GM23338 (cell line): ENCODE measurements at regions not wholly inside any gene's neighbourhood (a gene's known extent, or its start where the extent isn't known, plus 50 kb on each side); places are given as distances from the start of the nearest gene placed in this dataset.
A peak's percentile ranks its signal among the peaks of the same experiment; 100 is the strongest.

Experiments used
- ATAC-seq: fragments of 200-7000 bp; cut with Tn5 transposase; 3 replicates; pipeline ENCODE4 v1.9.1; 2020
- DNase-seq: peaks from one replicate; pipeline ENCODE4 v3.0.0-alpha.2; 2015; ENCODE audit warnings: low spot score
- H2AFZ ChIP-seq: fragments of 200-600 bp; sonication (generic); 2 replicates; pipeline ENCODE4 v1.8.0; 2016; ENCODE audit warnings: antibody characterized with exemption, mild to moderate bottlenecking, moderate library complexity
- H3F3A ChIP-seq: fragments of 200-600 bp; sonication (generic); replicated peaks from 2 replicates; pipeline ENCODE4 v1.8.0; 2017; ENCODE audit warnings: antibody characterized with exemption, mixed run types, low read depth
- H3K27ac ChIP-seq: fragments of 200-600 bp; sonication (generic); 2 replicates; pipeline ENCODE4 v1.6.1; 2016; ENCODE audit warnings: low read depth
- H3K27me3 ChIP-seq: fragments of 200-600 bp; sonication (generic); 2 replicates; pipeline ENCODE4 v1.8.0; 2016; ENCODE audit warnings: mild to moderate bottlenecking, mixed run types, moderate library complexity; ENCODE audit not compliant: insufficient read depth
- H3K36me3 ChIP-seq: fragments of 200-600 bp; sonication (generic); 2 replicates; pipeline ENCODE4 v1.8.0; 2016; ENCODE audit warnings: mild to moderate bottlenecking; ENCODE audit not compliant: insufficient read depth
- H3K4me1 ChIP-seq: fragments of 200-600 bp; sonication (generic); 2 replicates; pipeline ENCODE4 v1.8.0; 2016; ENCODE audit warnings: mild to moderate bottlenecking, moderate library complexity; ENCODE audit not compliant: insufficient read depth
- H3K4me2 ChIP-seq: fragments of 200-600 bp; sonication (generic); 2 replicates; pipeline ENCODE4 v1.7.1; 2017; ENCODE audit warnings: mixed run types
- H3K4me3 ChIP-seq: fragments of 200-600 bp; sonication (generic); 2 replicates; pipeline ENCODE4 v1.6.1; 2016; ENCODE audit warnings: mixed run types
- H3K79me2 ChIP-seq: fragments of 200-600 bp; sonication (generic); replicated peaks from 2 replicates; pipeline ENCODE4 v1.8.0; 2017; ENCODE audit warnings: mild to moderate bottlenecking; ENCODE audit not compliant: insufficient read depth
- H3K9me2 ChIP-seq: fragments of 200-600 bp; sonication (generic); 2 replicates; pipeline ENCODE4 v1.8.0; 2017; ENCODE audit not compliant: insufficient read depth
- H4K20me1 ChIP-seq: fragments of 200-600 bp; sonication (generic); replicated peaks from 2 replicates; pipeline ENCODE4 v1.8.0; 2017; ENCODE audit warnings: mild to moderate bottlenecking; ENCODE audit not compliant: insufficient read depth
- H3K27ac Mint-ChIP-seq: 2 replicates; pipeline ENCODE4 v1.8.0; 2020; ENCODE audit warnings: inconsistent platforms, mild to moderate bottlenecking, moderate library complexity, mixed read lengths
- H3K27me3 Mint-ChIP-seq: 3 replicates; pipeline ENCODE4 v1.8.0; 2022; ENCODE audit warnings: low read depth, mild to moderate bottlenecking, moderate library complexity, mixed read lengths, inconsistent platforms; ENCODE audit not compliant: insufficient read depth, poor library complexity
- H3K36me3 Mint-ChIP-seq: 3 replicates; pipeline ENCODE4 v1.8.0; 2021; ENCODE audit warnings: low read depth, mild to moderate bottlenecking, inconsistent platforms, moderate library complexity, mixed read lengths
- H3K4me1 Mint-ChIP-seq: 3 replicates; pipeline ENCODE4 v1.8.0; 2020; ENCODE audit warnings: mild to moderate bottlenecking, inconsistent platforms, mixed read lengths
- H3K4me3 Mint-ChIP-seq: 3 replicates; pipeline ENCODE4 v1.8.0; 2021; ENCODE audit warnings: moderate library complexity, mild to moderate bottlenecking, inconsistent platforms, mixed read lengths
- H3K9me3 Mint-ChIP-seq: 3 replicates; pipeline ENCODE4 v1.8.0; 2020; ENCODE audit warnings: moderate library complexity, mild to moderate bottlenecking, inconsistent platforms, mixed read lengths
- CREB1 ChIP-seq: fragments of 250-450 bp; sonication (Bioruptor Pico); IDR thresholded peaks from 2 replicates; pipeline ENCODE4 v1.5.0; 2020; ENCODE audit warnings: low read depth, mild to moderate bottlenecking, moderate library complexity
- CTCF ChIP-seq, 2 experiments: fragments of 200-600 bp in 1 of 2; sonication (generic) in 1 of 2; conservative IDR thresholded peaks; 2 replicates each; pipeline versions ENCODE4 v1.5.1 to v1.6.1; 2016 to 2017; ENCODE audit warnings: antibody characterized with exemption in 2 of 2, low read depth in 2 of 2, mild to moderate bottlenecking in 2 of 2, moderate library complexity in 1 of 2
- ETS1 ChIP-seq: IDR thresholded peaks from 2 replicates; pipeline ENCODE4 v1.6.1; 2016; ENCODE audit warnings: antibody characterized with exemption
- EZH2 ChIP-seq: fragments of 200-600 bp; sonication (generic); IDR thresholded peaks from one replicate; pipeline ENCODE4 v1.8.0; 2017; ENCODE audit warnings: antibody characterized with exemption, mild to moderate bottlenecking, low read depth; ENCODE audit not compliant: unreplicated experiment
- EZH2phosphoT487 ChIP-seq: fragments of 200-600 bp; sonication (generic); IDR thresholded peaks from one replicate; pipeline ENCODE4 v1.8.1; 2018; ENCODE audit warnings: antibody characterized with exemption; ENCODE audit not compliant: unreplicated experiment
- JUNB ChIP-seq: IDR thresholded peaks from one replicate; pipeline ENCODE4 v1.6.1; 2016; ENCODE audit warnings: antibody characterized with exemption; ENCODE audit not compliant: unreplicated experiment
- NANOG ChIP-seq: IDR thresholded peaks from 2 replicates; pipeline ENCODE4 v1.6.1; 2016; ENCODE audit warnings: antibody characterized with exemption, borderline replicate concordance
- POLR2AphosphoS5 ChIP-seq: IDR thresholded peaks from 2 replicates; pipeline ENCODE4 v1.6.1; 2016; ENCODE audit warnings: antibody characterized with exemption, low read depth
- REST ChIP-seq: IDR thresholded peaks from one replicate; pipeline ENCODE4 v1.6.1; 2018; ENCODE audit warnings: antibody characterized with exemption; ENCODE audit not compliant: unreplicated experiment
- STAT1 ChIP-seq: IDR thresholded peaks from one replicate; pipeline ENCODE4 v1.6.1; 2016; ENCODE audit warnings: antibody characterized with exemption; ENCODE audit not compliant: unreplicated experiment
- ZNF114 ChIP-seq: fragments of 250-450 bp; sonication (Bioruptor Pico); IDR thresholded peaks from 2 replicates; pipeline ENCODE4 v1.5.0; 2020; ENCODE audit warnings: mild to moderate bottlenecking, moderate library complexity
- ZNF331 ChIP-seq: fragments of 250-450 bp; sonication (Bioruptor Pico); IDR thresholded peaks from 2 replicates; pipeline ENCODE4 v1.5.0; 2020; ENCODE audit warnings: low read depth, mild to moderate bottlenecking, moderate library complexity
- ZNF462 ChIP-seq: fragments of 250-450 bp; sonication (Bioruptor Pico); IDR thresholded peaks from 2 replicates; pipeline ENCODE4 v1.5.0; 2020; ENCODE audit warnings: mild to moderate bottlenecking, moderate library complexity

- ATAC-seq: no peak
- H3K27ac ChIP-seq: no peak overlapping the region
- no peaks in the 10 kb centered on the region for H3K36me3 ChIP-seq
Observed at GRCh38 chr9:104367507-104367906, 136.6 kb upstream of the OR13F1 start.

More at GRCh38 chr9:104367507-104367906, 136.6 kb upstream of the OR13F1 start:
- H3K27ac Mint-ChIP-seq: no peak overlapping the region
- Histone ChIP-seq H3K4me3 (no peak overlapping the region), H2AFZ (peak overlapping the region; percentile 47; the same call in 1 of the 2 replicates), H3K27me3 (no peaks in the 10 kb centered on the region), H3K79me2 (no peaks in the 10 kb centered on the region), H3K4me2 (no peak overlapping the region), H3K9me2 (no peaks in the 10 kb centered on the region), H3F3A (no peaks in the 10 kb centered on the region), H3K4me1 (no peaks in the 10 kb centered on the region), H4K20me1 (no peaks in the 10 kb centered on the region)
- H3K4me3 Mint-ChIP-seq: no peak overlapping the region
- peaks cover 17% of the 10 kb centered on the region for H3K36me3 Mint-ChIP-seq
- peaks cover 2% of the 10 kb centered on the region for H3K27me3 Mint-ChIP-seq
- TF ChIP-seq CTCF (conservative IDR thresholded peaks at IDR 0.05; ENCODE audit: low read depth in 2 of 2): no peak
- TF ChIP-seq STAT1: no peak
- no peak for TF ChIP-seq ETS1
- TF ChIP-seq EZH2: no peak
- TF ChIP-seq JUNB: no peak
- no peak for TF ChIP-seq CREB1 (CRISPR knock-in tag)
- no peak for TF ChIP-seq EZH2phosphoT487
- no peak for TF ChIP-seq ZNF114 (CRISPR knock-in tag)
- no peak for TF ChIP-seq REST
- no peak for TF ChIP-seq POLR2AphosphoS5
- TF ChIP-seq NANOG: no peak
- TF ChIP-seq ZNF331: no peak
- TF ChIP-seq ZNF462 (CRISPR knock-in tag): no peak
- peaks cover 27% of the 10 kb centered on the region for H3K9me3 Mint-ChIP-seq
- H3K4me1 Mint-ChIP-seq: no peaks in the 10 kb centered on the region
- DNase-seq: no peak
